Stimulated activated CD8-positive, alpha-beta memory T cell treated with anti-CD3 and anti-CD28 coated beads, Interleukin-2, amount 100 ng/mL, for 1 hour (primary cell): ENCODE measurements at regions not wholly inside any gene's neighbourhood (a gene's known extent, or its start where the extent isn't known, plus 50 kb on each side); places are given as distances from the start of the nearest gene placed in this dataset.
"Not testable (repeated sequence)": the region's sequence is repeated elsewhere in the genome, so short reads cannot be mapped to it uniquely, and the experiment has no call there.

Experiments used
- DNase-seq, 2 donors: peaks; one replicate each; pipeline ENCODE4 v3.0.0-alpha.2; 2020; ENCODE audit warnings: low read depth in 2 of 2

DNA sequence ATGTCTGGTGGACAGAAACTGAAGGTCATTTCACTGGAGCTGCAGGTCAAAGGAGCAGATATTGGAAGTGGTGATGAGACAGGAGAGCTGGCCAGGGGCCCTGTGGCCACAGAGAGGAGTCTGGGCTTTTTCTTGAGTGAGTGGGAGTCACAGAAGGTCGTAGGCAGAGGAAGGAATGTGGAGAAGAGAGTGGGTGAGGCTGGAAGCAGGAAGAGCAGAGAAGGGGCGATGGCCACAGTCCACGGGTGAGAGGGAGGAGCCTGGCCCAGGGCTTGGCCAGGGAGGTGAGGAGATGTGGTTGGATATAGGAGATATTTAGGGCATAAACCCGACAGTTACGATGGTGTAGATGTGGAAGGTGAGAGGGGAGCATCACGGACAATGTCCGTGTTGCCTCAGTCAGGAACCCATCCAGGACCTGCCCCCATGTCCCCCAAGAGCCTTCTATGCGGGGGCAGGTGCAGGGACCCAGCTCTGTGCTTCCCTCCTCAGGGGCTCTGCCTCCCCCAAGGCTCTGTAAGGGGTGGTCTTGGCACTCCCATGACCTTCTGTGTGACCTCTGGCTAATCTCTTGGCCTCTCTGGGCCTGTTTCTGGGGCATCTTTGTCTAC is 150.5 kb upstream of the PTPN1 start:
- DNase-seq = no peak

DNA sequence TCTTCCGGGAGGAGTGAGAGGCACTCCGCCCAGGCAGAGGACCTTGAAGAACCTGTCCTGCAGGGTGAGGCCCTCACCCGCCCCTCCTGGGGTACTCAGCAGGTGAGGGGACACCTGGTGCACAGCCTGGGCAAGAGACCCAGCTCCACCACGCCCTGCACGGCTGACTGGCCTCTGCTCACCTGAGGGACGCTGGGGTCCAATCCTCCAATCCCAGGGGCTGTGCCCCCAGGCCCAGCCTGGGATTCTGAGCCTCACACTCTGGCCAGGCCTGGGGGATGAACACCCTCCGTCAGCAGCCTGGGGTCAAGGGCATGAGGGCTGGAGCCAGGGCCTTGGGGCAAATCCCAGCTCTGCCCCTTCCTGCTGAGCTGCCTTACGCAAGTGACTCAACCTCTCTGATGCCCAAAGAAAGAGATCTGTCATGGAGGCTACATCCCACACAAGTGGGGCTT is 149.9 kb upstream of the PTPN1 start:
- DNase-seq = no peak

DNA sequence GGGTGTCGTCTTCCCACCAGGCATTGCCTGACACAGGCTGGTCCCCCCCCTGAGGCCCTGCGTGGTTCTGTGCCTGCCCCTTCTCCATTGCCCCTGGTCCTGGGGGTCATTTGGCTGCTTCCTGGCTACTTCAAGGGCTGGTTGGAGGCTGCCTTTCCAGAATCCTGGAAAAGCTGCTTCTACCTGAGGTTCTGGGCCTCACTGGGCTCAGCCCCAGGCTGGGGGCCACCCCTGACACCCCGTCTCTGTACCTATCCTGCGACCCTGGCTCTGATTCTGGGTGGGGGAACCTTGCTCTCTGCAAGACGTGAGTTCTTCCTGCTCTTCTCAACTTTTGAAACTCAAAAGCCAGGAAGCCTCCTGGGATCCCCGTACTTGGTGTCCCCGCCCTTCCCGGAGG is 149.3 kb upstream of the PTPN1 start:
- no peak for DNase-seq

DNA sequence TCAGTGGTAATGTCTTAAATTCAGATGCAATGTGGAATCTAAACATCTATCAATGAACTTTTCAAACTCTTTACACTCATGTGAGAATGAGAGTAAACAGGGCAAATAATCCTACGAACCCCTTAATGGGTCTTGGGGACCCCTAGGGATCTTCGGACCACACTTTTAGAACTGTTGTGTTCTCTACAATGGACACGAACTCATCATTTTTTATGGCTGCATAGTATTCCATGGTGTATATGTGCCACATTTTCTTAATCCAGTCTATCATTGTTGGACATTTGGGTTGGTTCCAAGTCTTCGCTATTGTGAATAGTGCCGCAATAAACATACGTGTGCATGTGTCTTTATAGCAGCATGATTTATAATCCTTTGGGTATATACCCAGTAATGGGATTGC is 148.0 kb upstream of the PTPN1 start:
- DNase-seq = not testable (repeated sequence)

DNA sequence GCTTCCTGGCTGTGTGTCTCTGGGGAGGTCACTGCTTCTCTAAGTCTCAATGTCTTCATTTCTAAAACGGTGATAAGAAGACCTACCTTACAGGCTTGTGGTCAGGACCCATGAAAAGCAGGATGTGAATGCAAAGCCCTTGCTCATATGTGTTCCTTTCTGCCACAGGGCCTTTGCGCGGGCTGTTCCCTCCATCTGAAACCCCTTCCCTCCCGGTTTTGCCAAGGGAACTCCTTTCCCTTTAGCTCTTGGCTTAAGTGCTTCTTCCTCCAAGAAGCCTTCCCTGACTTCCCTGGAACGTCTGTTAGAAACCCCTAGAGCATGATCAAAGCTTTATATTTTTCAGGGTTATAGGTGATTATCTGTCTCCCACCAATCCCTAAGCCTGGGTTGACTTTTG is 147.2 kb upstream of the PTPN1 start:
- DNase-seq = no peak

DNA sequence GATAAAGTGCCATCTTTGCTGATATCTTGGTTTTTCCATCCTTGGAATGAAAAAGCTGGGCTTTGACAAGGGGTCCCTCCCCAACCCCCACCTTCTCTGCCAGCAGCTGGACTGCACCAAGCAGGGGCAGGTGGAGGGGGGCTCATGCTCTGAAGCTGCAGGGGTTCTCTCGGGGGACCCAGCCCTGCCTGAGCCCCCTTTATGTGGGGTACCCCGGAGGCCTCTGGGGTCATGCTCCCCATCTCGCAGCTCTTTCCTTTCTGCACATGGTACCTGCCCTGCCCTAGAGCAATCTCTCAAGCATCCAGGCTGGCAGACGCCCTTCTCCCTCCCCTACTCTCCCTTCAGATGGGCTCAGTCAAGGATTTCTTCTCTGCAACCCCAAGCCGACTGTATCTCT is 146.7 kb upstream of the PTPN1 start:
- no peak for DNase-seq

DNA sequence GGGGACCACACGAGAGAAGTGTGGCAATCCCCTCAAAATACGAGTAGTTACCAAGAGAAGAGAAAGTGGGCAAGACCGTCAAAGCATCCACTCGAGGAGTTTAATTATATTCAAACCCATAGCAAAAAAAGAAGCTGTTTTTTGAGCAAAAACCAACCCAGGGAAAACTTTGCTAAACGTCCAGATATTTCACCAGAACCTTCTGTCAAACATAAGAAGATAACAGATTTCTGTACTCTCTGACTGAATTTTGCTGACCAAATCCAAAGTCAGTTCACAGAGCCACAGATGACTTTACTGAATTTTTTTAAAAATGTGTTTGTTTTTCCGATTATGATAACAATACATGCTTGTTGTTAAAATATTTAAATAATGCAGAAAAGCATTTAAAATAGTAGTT is 145.6 kb upstream of the PTPN1 start:
- no peak for DNase-seq

DNA sequence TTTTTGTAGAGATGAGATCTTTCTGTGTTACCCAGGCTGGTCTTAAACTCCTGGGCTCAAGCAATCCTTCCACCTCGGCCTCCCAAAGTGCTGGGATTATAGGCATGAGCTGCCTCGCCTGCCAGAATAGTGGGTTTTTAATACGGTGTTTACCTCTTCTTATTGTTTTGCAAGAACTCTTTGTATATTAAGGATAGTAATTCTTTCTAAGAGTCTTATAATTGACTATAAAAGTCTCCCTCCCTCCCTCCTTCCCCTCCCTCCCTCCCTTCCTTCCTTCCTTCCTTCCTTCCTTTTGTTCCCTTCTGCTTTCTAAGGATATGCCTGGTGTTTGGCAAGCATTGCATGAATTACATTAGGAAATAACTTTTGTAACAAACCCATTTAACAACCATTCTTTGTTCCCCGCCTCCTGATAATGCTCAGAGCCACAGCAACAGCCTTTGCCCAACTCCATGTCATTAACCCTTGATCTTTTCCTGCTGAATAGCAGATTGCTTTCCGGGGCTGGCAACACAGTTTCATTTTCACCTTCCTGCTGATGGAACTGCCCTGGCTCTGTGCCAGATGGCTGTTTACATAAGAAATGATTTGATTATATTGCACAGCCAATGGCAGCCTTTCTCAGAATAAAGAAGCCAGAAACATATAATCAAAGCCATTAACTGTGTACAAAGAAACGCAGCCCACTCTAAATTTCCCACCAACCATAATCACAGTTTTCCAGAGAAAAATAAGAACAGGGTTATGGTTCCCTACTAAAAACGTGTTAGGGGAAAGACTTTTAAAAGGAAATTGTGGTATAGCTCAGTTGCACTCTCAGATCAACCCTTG is 143.7 kb upstream of the PTPN1 start:
- no peak for DNase-seq

DNA sequence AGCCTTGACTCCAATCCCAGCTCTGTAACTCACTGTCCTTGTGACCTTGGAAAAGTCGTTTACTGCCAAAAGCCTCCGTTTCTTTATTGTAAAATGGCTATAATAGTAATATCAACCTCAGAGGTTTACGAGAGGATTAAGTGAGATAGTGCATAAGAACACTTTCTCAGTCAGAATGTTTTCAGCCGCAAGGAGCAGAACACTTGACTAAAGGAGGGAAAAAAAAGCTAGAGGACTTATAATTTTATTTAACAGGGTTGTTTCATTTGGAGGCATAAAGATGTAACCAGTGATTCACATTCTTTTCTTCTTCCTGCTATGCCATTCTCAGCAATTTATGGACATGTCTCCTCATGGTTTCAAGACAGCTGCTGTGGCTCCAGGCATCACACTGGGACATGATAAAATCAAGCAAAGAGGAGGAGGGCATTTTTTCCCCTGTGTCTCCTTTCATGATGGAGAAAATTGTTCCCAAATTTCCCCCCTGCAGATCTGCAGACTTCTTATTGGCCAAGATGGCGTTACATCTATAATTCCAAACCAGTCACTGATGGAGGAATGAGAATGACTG is 143.0 kb upstream of the PTPN1 start:
- DNase-seq = no peak

DNA sequence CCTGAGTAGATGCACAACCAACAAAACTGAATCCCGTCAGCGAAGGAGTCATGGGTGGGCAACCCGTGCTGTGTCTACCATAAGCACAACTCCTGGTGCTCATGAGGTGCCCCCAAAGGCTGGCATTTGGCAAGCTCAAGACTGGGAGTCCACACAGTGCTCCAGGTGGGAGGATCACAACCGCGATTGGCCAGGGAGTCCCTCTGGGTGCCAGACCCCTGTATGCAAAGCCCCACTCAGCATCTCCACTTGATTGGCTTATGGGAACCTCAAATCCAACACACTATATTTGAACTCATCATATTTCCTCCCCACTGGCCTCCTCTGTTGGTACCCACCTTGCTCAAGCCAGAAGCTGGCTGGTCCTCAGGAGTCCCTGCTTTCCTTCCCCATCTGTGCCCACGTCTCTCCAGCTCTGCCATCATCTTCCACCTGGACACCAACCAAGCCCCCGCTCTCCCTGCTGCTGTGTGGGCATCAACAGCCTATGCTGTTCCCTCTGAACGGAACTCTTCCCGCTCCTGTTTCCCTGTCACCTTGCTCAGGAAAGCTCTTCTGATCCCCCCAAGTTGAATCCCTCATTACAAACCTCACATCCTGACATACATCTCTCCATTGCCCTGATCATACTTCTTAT is 142.3 kb upstream of the PTPN1 start:
- no peak for DNase-seq

DNA sequence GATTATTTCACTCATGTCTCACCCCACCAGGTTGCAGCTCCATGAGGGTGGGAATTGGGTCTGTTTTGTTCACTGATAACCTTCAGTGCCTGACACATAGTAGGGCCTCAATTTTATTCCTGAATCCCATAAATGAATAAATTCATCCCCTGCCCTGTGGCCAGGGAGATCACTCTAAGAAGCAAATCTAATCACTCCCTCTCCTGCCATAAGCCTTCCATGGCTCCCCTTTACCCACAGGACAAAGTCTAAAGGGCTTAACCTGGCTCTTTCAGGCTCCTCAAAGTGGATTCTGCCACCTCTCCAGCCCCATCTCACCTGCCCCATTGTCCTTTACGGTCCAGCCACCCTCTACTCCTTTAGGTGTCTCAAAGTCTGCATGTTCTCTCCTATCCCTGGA is 141.8 kb upstream of the PTPN1 start:
- DNase-seq = no peak

DNA sequence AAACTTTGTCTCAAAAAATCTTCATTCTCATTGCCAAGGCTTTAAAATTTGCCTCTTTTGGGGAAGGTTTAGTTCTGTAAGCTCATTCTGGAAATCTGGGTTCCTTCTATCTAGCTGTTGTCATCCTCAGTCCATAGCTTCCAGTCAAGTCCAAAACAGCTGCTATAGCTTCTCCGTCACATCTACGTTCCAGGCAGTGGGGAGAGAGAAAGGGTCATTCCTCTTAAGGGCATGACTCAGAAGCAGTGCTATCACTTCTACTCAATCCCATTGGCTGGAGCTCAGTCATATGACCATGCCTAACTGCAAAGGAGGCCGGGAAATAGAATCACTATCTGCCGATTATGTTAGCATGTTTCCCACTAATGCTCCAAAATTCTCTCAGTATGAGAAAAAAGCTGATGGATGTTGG is 141.4 kb upstream of the PTPN1 start:
- DNase-seq = no peak

DNA sequence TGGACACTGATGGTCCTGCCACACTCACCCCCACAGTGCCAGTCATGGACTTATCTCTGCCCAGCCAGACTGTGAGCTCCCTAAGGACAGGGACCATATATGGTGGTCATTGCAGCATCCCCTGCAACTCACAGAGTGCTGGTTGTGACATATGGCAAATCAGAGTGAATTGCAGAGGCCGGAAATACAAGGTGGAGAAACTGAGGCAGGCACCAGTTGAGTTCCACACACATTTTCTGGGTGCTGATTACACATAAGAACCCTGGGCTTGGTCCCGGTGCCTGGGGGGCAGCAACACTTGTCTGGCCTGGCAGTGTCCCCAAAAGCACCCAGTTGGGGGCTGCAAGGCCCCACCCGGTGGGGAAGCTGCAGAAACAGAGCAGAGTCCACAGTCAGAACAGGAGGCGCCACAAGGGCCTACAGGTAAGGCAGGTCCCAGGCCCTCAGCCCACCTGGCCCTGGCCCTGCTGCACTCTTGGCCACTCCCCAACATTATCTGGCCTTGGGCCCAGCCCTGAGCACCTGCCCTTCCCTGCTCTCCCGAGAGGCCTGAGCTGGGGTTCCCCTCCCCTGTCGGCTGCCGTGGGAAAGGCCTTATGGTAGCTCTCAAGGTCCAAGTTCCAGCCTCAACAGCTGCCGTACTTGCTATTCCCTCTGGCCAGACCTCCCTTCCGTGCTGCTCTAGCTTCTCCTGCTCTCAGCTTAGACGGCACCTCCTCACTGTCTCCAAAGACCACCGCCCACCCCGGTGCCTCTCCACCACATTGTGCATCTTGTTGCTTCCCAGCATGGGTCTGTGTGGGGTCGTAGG is 140.8 kb upstream of the PTPN1 start:
- DNase-seq = no peak

DNA sequence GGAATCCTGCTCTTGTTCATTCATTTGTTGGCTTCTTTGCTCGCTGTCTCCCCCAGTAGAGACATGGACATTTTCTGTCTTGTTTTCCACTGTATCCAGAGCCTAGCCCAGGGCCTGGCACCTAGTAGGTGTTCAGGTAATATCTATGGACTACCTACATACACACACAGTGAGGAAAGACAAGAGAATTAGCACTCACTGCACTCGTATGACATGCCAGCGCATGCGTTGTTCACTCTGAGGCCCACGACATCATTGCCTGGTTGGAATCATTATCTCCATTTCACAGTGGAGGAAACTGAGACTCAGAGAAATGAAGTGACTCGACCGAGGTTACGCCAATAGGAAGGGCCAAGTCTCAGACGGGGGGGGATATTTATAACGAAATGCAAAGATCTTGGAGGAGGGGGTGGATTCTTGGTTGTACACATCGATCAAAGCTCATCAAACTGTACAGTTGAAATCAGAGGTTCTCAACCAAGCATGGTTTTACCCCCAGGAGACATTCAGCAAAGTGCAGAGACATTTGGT is 140.1 kb upstream of the PTPN1 start:
- DNase-seq = no peak

DNA sequence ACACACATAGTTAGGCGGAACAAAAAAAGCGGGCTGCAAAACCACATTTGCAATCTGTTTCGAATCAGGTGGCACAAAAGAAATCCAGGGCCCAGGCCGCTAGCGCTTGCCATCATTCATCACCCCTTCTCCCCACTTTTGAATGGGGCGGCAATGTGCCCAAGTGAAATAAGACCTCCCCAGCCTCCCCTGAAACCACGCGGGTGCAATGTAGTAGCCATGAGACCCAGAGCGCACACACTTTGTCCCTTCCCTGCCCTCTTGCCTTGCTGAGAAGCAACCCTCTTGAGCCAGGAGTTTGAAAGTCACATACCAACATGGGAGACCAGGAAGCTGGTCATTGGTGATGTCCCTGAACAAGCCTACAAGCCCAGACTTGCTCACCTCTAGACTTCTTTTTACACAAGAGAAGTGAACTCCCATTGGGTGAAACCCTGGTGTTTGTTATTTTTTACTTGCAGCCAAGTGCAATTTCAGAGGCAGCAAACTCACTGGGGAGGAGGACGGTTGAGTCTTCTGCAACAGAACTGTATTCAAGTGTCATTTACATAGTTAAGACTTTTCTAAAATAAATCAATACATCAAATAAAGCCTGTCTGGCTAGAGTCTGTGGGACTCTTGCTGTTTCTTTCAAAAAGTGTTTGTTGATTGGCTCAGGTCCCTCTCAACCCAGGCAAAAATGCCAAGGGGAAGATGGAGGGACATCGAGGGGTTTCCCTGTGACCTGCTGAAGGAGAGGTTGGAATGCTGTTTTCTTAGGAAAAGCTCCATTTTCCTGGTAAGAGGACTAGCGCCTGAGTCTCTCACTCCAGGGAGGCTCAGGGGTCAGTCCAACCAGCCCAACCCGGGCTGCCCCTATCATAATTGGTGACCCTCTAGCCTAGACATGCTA is 138.1 kb upstream of the PTPN1 start:
- no peak for DNase-seq

DNA sequence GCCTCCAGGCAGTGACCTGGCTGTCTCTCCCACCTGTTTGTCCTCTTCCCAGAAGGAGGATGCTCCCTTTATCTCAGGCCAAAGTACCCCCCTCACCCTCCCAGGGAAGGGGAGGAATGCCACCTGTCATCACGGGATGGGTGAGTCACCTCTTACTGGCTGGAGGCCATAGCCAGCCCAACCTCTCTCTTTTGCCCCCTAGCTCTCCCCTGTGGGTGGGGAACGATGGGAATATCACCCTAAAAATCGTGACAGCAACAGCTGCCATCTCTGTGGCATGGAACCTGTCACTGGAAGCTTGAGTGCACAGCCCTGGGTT is 137.5 kb upstream of the PTPN1 start:
- no peak for DNase-seq

DNA sequence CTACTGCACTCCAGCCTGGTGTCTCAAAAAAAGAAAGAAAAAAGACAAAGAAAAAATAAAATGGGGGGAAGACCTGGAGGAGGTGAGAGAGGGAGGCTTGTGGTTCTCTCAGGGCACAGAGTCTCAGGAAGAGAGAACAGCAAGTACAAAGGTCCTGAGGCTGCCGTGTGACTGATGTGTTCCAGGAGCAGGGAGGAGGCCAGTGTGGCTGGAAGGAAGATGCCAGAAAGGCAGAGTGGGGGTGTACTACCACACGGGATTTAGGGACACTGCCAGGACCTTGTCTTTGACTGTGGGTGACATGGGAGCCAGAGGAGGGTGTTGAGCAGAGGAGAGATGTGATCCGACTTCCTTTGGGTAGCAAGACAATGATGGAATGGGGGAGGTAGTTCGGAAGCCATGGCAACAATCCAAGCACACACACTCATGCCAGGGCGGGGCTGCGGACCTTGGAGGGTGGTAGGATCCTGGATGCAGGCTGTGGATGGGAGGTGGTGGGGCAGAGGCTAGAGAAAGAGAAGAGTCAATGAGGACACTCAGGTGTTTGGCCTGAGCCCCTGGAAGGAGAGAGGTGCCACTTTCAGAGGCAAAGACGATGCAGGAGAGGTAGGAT is 136.4 kb upstream of the PTPN1 start:
- DNase-seq = no peak

DNA sequence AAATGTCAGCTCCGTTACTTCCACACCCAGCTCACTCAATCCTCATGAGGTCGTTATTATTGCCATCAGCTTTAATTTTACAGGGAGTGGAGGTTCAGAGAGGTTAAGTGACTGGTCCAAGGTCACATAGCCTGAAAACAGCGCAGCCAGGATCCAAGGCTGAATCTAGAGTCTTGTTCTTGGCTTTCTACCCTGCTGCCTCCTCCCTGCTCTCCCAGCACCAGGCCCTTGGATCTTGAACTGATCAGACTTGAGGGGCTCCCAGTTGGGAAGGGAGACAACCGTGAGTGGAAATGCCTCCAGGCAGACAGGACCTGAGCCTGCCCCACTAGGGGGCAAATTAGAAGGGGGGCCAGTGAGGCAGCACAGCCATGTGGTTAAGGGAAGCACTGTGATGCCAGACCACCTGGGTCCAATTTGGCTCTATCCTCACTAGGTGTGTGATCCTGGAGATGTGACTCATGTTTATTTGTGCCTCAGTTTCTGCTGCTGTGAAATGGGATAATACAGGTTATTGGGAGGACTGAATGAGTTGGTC is 135.6 kb upstream of the PTPN1 start:
- DNase-seq = no peak

DNA sequence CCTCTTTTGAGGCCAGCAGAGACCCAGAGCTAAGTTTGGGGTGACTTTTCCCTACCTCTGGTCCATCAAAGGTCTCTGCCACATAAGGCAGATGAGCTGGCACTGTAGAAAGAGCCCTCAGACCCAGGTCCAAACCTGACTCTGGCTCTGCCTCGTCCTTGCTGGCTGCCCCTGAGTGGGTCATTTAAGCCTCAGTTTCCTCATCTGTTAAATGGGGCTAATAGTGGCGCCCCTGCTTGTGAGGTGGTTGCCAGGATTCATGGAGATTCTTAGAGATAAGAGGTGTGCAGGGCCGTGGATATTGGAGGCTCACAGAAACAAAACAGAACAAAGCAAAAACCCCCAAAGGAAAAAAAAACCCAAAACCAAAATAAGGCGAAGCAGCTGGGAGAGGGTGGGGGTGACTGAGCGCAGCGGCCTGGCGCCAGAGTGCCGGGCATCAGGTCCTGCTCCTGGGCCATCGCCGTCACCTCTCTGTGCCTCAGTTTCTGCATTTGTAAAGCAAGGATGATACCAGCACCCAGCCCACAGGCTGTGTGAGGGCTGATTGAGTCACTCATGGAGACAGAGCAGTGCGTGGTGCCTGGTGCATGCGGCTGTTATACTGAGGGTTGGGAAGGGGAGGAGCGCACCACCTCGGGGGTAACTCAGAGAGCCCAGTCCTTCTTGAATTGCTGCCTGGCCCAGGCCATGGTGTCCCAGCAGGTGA is 133.8 kb upstream of the PTPN1 start:
- DNase-seq = no peak
